Endothelial cell (in vitro differentiated cells): ENCODE measurements at regions not wholly inside any gene's neighbourhood (a gene's known extent, or its start where the extent isn't known, plus 50 kb on each side); places are given as distances from the start of the nearest gene placed in this dataset.

Experiments used
- DNase-seq: peaks from one replicate; pipeline ENCODE4 v3.0.0; 2021; ENCODE audit warnings: low spot score
- H3K27ac Mint-ChIP-seq: one replicate; pipeline ENCODE4 v1.8.0; 2021; ENCODE audit warnings: mixed read lengths, inconsistent platforms; ENCODE audit not compliant: unreplicated experiment
- H3K27me3 Mint-ChIP-seq: one replicate; pipeline ENCODE4 v1.8.0; 2021; ENCODE audit warnings: mild to moderate bottlenecking, moderate library complexity, mixed read lengths, inconsistent platforms; ENCODE audit not compliant: unreplicated experiment
- H3K36me3 Mint-ChIP-seq: one replicate; pipeline ENCODE4 v1.8.0; 2021; ENCODE audit warnings: mild to moderate bottlenecking, low read depth, mixed read lengths, inconsistent platforms; ENCODE audit not compliant: unreplicated experiment
- H3K4me1 Mint-ChIP-seq: one replicate; pipeline ENCODE4 v1.8.0; 2021; ENCODE audit warnings: mild to moderate bottlenecking, mixed read lengths, inconsistent platforms; ENCODE audit not compliant: unreplicated experiment
- H3K4me3 Mint-ChIP-seq: one replicate; pipeline ENCODE4 v1.8.0; 2021; ENCODE audit warnings: mild to moderate bottlenecking, mixed read lengths, inconsistent platforms; ENCODE audit not compliant: unreplicated experiment
- H3K9me3 Mint-ChIP-seq: one replicate; pipeline ENCODE4 v1.8.0; 2021; ENCODE audit warnings: mixed read lengths, inconsistent platforms; ENCODE audit not compliant: unreplicated experiment
- CTCF ChIP-seq: fragments of 200-600 bp; sonication (generic); IDR thresholded peaks from one replicate; pipeline ENCODE4 v1.5.0; 2021; ENCODE audit warnings: antibody characterized with exemption; ENCODE audit not compliant: unreplicated experiment

GRCh38 chr15:94579286-94579685 lies 347.9 kb downstream of the MCTP2 start:
- Mint-ChIP-seq H3K4me3 (no peak overlapping the region), H3K9me3 (no peaks in the 10 kb centered on the region), H3K27me3 (peaks cover 1% of the 10 kb centered on the region), H3K4me1 (peaks cover 27% of the 10 kb centered on the region), H3K27ac (no peak overlapping the region), H3K36me3 (no peaks in the 10 kb centered on the region)
- DNase-seq = no peak
- TF ChIP-seq CTCF = no peak

DNA sequence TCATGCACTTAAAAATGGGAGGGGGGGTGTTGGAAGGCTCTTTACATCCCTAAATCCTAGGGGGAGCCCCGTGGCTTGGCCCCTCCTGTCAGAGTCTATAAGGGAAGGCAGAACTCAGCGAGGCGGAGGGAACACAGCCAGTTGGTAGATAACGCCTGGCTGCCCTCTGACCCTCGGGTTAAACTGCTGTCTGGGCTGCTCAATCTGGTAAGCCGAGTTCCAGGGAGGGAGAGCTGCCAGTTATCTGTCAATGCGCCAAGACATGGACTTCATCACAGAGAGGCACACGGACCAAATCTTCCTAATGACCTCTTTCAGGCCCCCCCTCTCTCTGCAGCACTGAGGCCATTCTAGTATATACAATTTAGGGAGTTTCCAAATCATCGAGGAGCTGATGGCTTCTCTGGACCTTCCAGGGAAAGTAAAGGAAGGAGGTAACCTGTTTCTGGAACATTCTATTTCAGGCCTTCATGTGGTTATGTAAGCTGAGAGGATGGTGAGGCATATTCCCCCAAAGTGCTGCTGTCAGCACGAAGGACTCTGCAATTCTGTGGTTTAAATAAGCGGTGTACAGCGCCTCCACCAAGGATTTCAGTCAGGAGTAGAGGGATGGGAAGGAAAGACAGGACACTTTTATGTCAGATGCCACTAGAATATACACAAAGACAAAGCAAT lies 349.0 kb downstream of the MCTP2 start:
- no peaks in the 10 kb centered on the region for H3K9me3 Mint-ChIP-seq
- no peak overlapping the region for H3K27ac Mint-ChIP-seq
- DNase-seq = no peak
- H3K4me3 Mint-ChIP-seq = no peak overlapping the region
- peaks cover 38% of the 10 kb centered on the region for H3K4me1 Mint-ChIP-seq
- no peak for TF ChIP-seq CTCF
- H3K27me3 Mint-ChIP-seq = peaks cover 1% of the 10 kb centered on the region
- no peaks in the 10 kb centered on the region for H3K36me3 Mint-ChIP-seq

DNA sequence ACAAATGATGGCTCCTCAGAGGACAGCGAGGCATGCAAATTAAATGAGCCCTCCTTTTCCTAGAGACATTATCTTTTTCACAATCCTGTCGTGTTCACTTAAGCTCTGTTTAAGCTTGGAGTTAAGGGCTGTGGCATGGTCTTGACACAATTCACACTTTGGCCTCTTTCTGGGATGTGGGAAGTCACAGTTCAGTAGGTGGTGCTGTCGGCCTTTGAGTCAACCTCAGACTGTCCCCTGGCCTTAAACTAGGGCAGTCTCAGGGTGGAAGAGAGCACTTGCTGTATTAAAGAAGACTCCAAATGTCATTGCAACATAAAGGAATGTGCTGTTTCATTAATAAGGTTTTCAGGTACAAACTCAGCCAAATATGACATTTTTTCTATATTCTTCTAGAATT lies 351.0 kb downstream of the MCTP2 start:
- H3K4me3 Mint-ChIP-seq = no peak overlapping the region
- H3K4me1 Mint-ChIP-seq = peaks cover 56% of the 10 kb centered on the region
- H3K9me3 Mint-ChIP-seq = no peaks in the 10 kb centered on the region
- peak; percentile 62 for DNase-seq
- no peaks in the 10 kb centered on the region for H3K36me3 Mint-ChIP-seq
- H3K27ac Mint-ChIP-seq = no peak overlapping the region
- no peak for TF ChIP-seq CTCF
- H3K27me3 Mint-ChIP-seq = peaks cover 1% of the 10 kb centered on the region

GRCh38 chr15:94584833-94585244 lies 353.5 kb downstream of the MCTP2 start:
- Mint-ChIP-seq H3K4me1 (peaks cover 60% of the 10 kb centered on the region), H3K4me3 (no peak overlapping the region), H3K36me3 (no peaks in the 10 kb centered on the region), H3K27ac (peak overlapping the region; percentile 95), H3K27me3 (peaks cover 1% of the 10 kb centered on the region), H3K9me3 (no peaks in the 10 kb centered on the region)
- peak; percentile 63 for DNase-seq
- no peak for TF ChIP-seq CTCF

GRCh38 chr15:94586099-94586498 lies 354.7 kb downstream of the MCTP2 start:
- H3K27ac Mint-ChIP-seq = peak overlapping the region; percentile 95
- H3K9me3 Mint-ChIP-seq = no peaks in the 10 kb centered on the region
- no peak for DNase-seq
- peaks cover 2% of the 10 kb centered on the region for H3K27me3 Mint-ChIP-seq
- no peaks in the 10 kb centered on the region for H3K36me3 Mint-ChIP-seq
- no peak overlapping the region for H3K4me3 Mint-ChIP-seq
- TF ChIP-seq CTCF = no peak
- H3K4me1 Mint-ChIP-seq = peaks cover 54% of the 10 kb centered on the region
